GM19239 (cell line): ENCODE measurements at regions not wholly inside any gene's neighbourhood (a gene's known extent, or its start where the extent isn't known, plus 50 kb on each side); places are given as distances from the start of the nearest gene placed in this dataset.

ENCODE experiments used
- DNase-seq: peaks from one replicate; pipeline ENCODE4 v3.0.0; 2011; ENCODE audit warnings: low spot score; ENCODE audit not compliant: insufficient read length
- FAIRE-seq: peaks from 2 replicates; lab custom pipeline; 2011; peaks lifted over from hg19 to GRCh38; lab: Jason Lieb, UNC

- FAIRE-seq (no peak), DNase-seq (no peak)
Measured at GRCh38 chr12:92540782-92541423, 161.9 kb upstream of the PLEKHG7 start.

- DNase-seq (no peak), FAIRE-seq (no peak)
Measured at GRCh38 chr12:92539976-92540781, 162.6 kb upstream of the PLEKHG7 start.

GRCh38 chr12:92539110-92539749 is 163.6 kb upstream of the PLEKHG7 start:
- peak; percentile 97 for FAIRE-seq
- no peak for DNase-seq

- DNase-seq (no peak), FAIRE-seq (peak; percentile 91)
Measured at GRCh38 chr12:92537290-92537960, 165.4 kb upstream of the PLEKHG7 start.

GRCh38 chr12:92535961-92536360 is 166.8 kb upstream of the PLEKHG7 start:
- no peak for DNase-seq
- FAIRE-seq: peak; percentile 59

- DNase-seq (no peak), FAIRE-seq (peak; percentile 31)
Measured at GRCh38 chr12:92533280-92533890, 169.4 kb upstream of the PLEKHG7 start.

GRCh38 chr12:92530706-92531105 is 172.1 kb upstream of the PLEKHG7 start:
- no peak for DNase-seq
- FAIRE-seq: peak; percentile 21

GRCh38 chr12:92529944-92530343 is 172.8 kb upstream of the PLEKHG7 start:
- no peak for DNase-seq
- FAIRE-seq: peak; percentile 8

GRCh38 chr12:92528586-92528985 is 174.2 kb upstream of the PLEKHG7 start:
- FAIRE-seq (no peak), DNase-seq (no peak)

GRCh38 chr12:92528097-92528496 is 174.7 kb upstream of the PLEKHG7 start:
- no peak for DNase-seq
- peak; percentile 83 for FAIRE-seq

GRCh38 chr12:92524489-92524888 is 178.3 kb upstream of the PLEKHG7 start:
- DNase-seq (no peak), FAIRE-seq (peak; percentile 14)

GRCh38 chr12:92520511-92520910 is 182.3 kb upstream of the PLEKHG7 start:
- FAIRE-seq (no peak), DNase-seq (no peak)

- peak; percentile 23 for FAIRE-seq
- DNase-seq: no peak
Measured at GRCh38 chr12:92519284-92519683, 183.5 kb upstream of the PLEKHG7 start.

GRCh38 chr12:92518071-92518470 is 184.7 kb upstream of the PLEKHG7 start:
- DNase-seq (no peak), FAIRE-seq (no peak)

GRCh38 chr12:92516277-92516600 is 186.6 kb upstream of the PLEKHG7 start:
- FAIRE-seq (no peak), DNase-seq (no peak)

- no peak for FAIRE-seq
- DNase-seq: no peak
Measured at GRCh38 chr12:92513231-92513730, 189.5 kb upstream of the PLEKHG7 start.

- DNase-seq: no peak
- no peak for FAIRE-seq
Measured at GRCh38 chr12:92511786-92512185, 191.0 kb upstream of the PLEKHG7 start.

- DNase-seq: no peak
- FAIRE-seq: no peak
Measured at GRCh38 chr12:92509156-92509738, 193.5 kb upstream of the PLEKHG7 start.

GRCh38 chr12:92506891-92507290 is 195.9 kb upstream of the PLEKHG7 start:
- DNase-seq (no peak), FAIRE-seq (no peak)

- no peak for DNase-seq
- FAIRE-seq: no peak
Measured at GRCh38 chr12:92506460-92506859, 196.3 kb upstream of the PLEKHG7 start.
